Hepatocyte (in vitro differentiated cells): ENCODE measurements at regions not wholly inside any gene's neighbourhood (a gene's known extent, or its start where the extent isn't known, plus 50 kb on each side); places are given as distances from the start of the nearest gene placed in this dataset.

Experiments used
- DNase-seq: peaks from one replicate; pipeline ENCODE4 v3.0.0-alpha.2; 2016; ENCODE audit warnings: low spot score
- H2AFZ ChIP-seq: fragments of 200-600 bp; sonication (generic); 2 replicates; pipeline ENCODE4 v1.6.0; 2016; ENCODE audit warnings: antibody characterized with exemption, mild to moderate bottlenecking
- H3K27ac ChIP-seq: fragments of 200-600 bp; sonication (generic); 2 replicates; pipeline ENCODE4 v1.5.1; 2016; ENCODE audit warnings: mild to moderate bottlenecking
- H3K27me3 ChIP-seq: fragments of 200-600 bp; sonication (generic); 2 replicates; pipeline ENCODE4 v1.6.1; 2016
- H3K36me3 ChIP-seq: fragments of 200-600 bp; sonication (generic); replicated peaks from 2 replicates; pipeline ENCODE4 v1.5.1; 2016; ENCODE audit warnings: low read depth; ENCODE audit not compliant: insufficient read depth
- H3K4me1 ChIP-seq: fragments of 200-600 bp; sonication (generic); 2 replicates; pipeline ENCODE4 v1.5.1; 2016; ENCODE audit warnings: mild to moderate bottlenecking, moderate library complexity; ENCODE audit not compliant: insufficient read depth
- H3K4me2 ChIP-seq: fragments of 200-600 bp; sonication (generic); 2 replicates; pipeline ENCODE4 v1.6.0; 2016
- H3K4me3 ChIP-seq: fragments of 200-600 bp; sonication (generic); 2 replicates; pipeline ENCODE4 v1.5.1; 2016; ENCODE audit warnings: mild to moderate bottlenecking
- H3K79me2 ChIP-seq: fragments of 200-600 bp; sonication (generic); 2 replicates; pipeline ENCODE4 v1.6.0; 2017; ENCODE audit warnings: mild to moderate bottlenecking
- H3K9me2 ChIP-seq: fragments of 200-600 bp; sonication (generic); replicated peaks from 2 replicates; pipeline ENCODE4 v1.6.0; 2017; ENCODE audit warnings: mild to moderate bottlenecking; ENCODE audit not compliant: insufficient read depth
- H3K9me3 ChIP-seq: fragments of 200-600 bp; sonication (generic); 2 replicates; pipeline ENCODE4 v1.5.1; 2016; ENCODE audit warnings: low read depth, mild to moderate bottlenecking
- H4K20me1 ChIP-seq: fragments of 200-600 bp; sonication (generic); 2 replicates; pipeline ENCODE4 v1.6.0; 2016; ENCODE audit warnings: mild to moderate bottlenecking; ENCODE audit not compliant: insufficient read depth, poor library complexity, severe bottlenecking
- EZH2 ChIP-seq: fragments of 200-600 bp; sonication (generic); IDR thresholded peaks from 2 replicates; pipeline ENCODE4 v1.6.1; 2016; ENCODE audit warnings: antibody characterized with exemption, mild to moderate bottlenecking, borderline replicate concordance
- EZH2phosphoT487 ChIP-seq: fragments of 200-600 bp; sonication (generic); IDR thresholded peaks from one replicate; pipeline ENCODE4 v1.6.1; 2018; ENCODE audit warnings: antibody characterized with exemption, mild to moderate bottlenecking, low read depth, moderate library complexity; ENCODE audit not compliant: unreplicated experiment, severe bottlenecking
- WGBS: methylation state at CpG from one replicate; pipeline ENCODE4 v1.1.6; 2016; ENCODE audit warnings: low lambda C conversion rate; ENCODE audit errors: missing lambda C conversion rate; 5-methylcytosine and 5-hydroxymethylcytosine counted together
- TF ChIP-seq, protein P1 (sequence below): fragments of 200-600 bp; sonication (generic); IDR thresholded peaks from 2 replicates; pipeline ENCODE4 v1.5.1; 2016; ENCODE audit warnings: antibody characterized with exemption, mild to moderate bottlenecking; ENCODE audit not compliant: poor library complexity

DNA sequence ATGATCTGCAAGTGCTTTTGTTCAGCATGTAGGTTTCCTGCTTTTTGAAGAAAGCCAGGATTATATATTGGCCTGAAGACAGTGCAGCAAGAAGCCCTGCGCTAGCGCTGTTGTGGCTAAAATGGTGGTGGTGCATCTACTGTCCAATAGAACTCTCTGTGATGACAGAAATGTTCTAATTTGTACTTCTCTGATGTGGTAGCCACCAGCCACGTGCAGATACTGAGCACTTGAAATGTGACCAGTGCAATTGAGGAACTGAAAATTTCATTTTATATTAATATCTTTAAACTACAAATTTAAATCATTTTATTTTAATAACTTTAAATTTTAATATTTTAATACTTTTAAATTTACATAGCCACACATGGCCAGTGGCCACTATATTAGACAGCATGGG lies 73.0 kb upstream of the PAX6 start:
- 97% methylated on average over 3 of the region's 3 CpGs for WGBS
- Histone ChIP-seq H3K9me3 (no peaks in the 10 kb centered on the region), H3K9me2 (no peaks in the 10 kb centered on the region), H2AFZ (no peak overlapping the region), H4K20me1 (no peaks in the 10 kb centered on the region), H3K4me3 (no peak overlapping the region), H3K36me3 (no peaks in the 10 kb centered on the region), H3K4me2 (no peak overlapping the region), H3K27me3 (peaks cover 6% of the 10 kb centered on the region), H3K4me1 (no peaks in the 10 kb centered on the region), H3K79me2 (no peaks in the 10 kb centered on the region), H3K27ac (no peak overlapping the region)
- TF ChIP-seq, protein P1, sequence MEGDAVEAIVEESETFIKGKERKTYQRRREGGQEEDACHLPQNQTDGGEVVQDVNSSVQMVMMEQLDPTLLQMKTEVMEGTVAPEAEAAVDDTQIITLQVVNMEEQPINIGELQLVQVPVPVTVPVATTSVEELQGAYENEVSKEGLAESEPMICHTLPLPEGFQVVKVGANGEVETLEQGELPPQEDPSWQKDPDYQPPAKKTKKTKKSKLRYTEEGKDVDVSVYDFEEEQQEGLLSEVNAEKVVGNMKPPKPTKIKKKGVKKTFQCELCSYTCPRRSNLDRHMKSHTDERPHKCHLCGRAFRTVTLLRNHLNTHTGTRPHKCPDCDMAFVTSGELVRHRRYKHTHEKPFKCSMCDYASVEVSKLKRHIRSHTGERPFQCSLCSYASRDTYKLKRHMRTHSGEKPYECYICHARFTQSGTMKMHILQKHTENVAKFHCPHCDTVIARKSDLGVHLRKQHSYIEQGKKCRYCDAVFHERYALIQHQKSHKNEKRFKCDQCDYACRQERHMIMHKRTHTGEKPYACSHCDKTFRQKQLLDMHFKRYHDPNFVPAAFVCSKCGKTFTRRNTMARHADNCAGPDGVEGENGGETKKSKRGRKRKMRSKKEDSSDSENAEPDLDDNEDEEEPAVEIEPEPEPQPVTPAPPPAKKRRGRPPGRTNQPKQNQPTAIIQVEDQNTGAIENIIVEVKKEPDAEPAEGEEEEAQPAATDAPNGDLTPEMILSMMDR, result no peak
- DNase-seq, result no peak

DNA sequence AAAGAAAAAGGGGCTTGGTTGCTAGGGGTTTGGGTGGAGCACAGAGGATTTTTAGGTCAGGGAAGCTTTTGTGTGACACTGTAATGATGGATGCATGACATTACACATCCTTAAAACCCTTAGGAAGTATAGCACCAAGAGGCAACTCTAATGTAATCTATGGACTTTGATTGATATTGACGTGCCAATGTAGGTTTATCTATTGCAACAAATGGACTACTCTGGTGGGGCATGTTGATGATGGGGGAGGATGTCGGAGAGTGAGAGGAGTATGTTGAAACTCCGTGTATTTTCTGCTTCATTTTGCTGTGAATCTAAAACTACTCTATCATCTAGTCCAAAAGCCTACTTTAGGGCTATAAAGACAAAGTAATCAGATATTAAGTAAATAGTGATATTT lies 72.3 kb upstream of the PAX6 start:
- Histone ChIP-seq H3K4me1 (no peaks in the 10 kb centered on the region), H3K79me2 (no peaks in the 10 kb centered on the region), H2AFZ (no peak overlapping the region), H3K27me3 (peaks cover 6% of the 10 kb centered on the region), H3K36me3 (no peaks in the 10 kb centered on the region), H3K9me2 (no peaks in the 10 kb centered on the region), H3K9me3 (no peaks in the 10 kb centered on the region), H3K4me2 (no peak overlapping the region), H3K27ac (no peak overlapping the region), H4K20me1 (no peaks in the 10 kb centered on the region), H3K4me3 (no peak overlapping the region)
- 79% methylated on average over 3 of the region's 3 CpGs for WGBS
- no peak for DNase-seq
- no peak for TF ChIP-seq EZH2phosphoT487
- TF ChIP-seq, protein P1, result no peak
- no peak for TF ChIP-seq EZH2

DNA sequence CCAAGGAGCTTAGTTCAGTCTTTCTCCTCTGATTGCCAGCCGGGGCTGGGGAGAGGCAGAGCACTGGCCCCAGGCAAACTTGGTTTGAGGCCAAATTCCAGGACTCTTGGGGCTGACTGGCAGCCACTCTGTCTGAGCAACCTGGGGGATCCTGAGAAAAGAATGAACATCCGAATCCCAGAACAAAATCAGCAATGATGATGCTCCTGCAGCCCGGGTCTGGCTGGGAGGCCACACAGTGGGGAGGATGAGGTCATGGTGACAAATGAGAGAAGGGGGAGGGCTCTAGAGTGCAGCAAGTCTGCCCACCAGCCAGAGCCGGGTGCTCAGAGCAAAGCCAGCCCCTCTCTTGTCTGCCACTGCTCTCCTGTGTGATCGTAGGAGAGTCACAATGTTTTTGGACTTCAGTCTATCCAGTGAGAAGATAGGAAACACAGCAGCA lies 71.8 kb upstream of the PAX6 start:
- Histone ChIP-seq H3K4me3 (no peak overlapping the region), H4K20me1 (no peaks in the 10 kb centered on the region), H3K9me2 (no peaks in the 10 kb centered on the region), H3K27me3 (peaks cover 6% of the 10 kb centered on the region), H3K27ac (no peak overlapping the region), H3K36me3 (no peaks in the 10 kb centered on the region), H3K4me1 (no peaks in the 10 kb centered on the region), H3K4me2 (no peak overlapping the region), H3K9me3 (no peaks in the 10 kb centered on the region), H2AFZ (no peak overlapping the region), H3K79me2 (no peaks in the 10 kb centered on the region)
- WGBS, result 16% methylated on average over 5 of the region's 5 CpGs
- TF ChIP-seq, protein P1, result no peak
- TF ChIP-seq EZH2, result no peak
- TF ChIP-seq EZH2phosphoT487, result no peak
- no peak for DNase-seq

DNA sequence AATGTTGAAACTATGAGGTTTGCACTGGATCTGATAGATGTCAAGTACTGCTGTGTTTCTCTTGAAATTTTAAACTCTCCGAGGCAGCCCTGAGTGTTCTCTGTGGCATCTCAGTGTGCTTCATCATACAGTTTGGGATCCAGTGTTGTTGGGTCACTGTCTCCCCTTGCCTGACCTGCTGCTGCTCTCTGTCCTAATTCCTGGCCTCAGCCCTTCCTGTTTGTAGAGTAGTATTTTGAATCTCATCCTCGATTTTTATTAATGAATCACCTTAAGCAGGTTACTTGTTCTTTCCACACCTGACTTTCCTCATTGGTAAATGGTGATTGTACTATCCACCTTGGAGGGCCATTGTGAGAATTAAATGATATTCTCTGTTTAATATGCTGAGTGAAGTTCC lies 70.7 kb upstream of the PAX6 start:
- no peak for DNase-seq

More for the DNA sequence above, 70.7 kb upstream of the PAX6 start:
- no peak overlapping the region for H3K27ac ChIP-seq
- H3K27me3 ChIP-seq, result peaks cover 6% of the 10 kb centered on the region
- no peaks in the 10 kb centered on the region for H4K20me1 ChIP-seq
- no peaks in the 10 kb centered on the region for H3K4me1 ChIP-seq
- no peaks in the 10 kb centered on the region for H3K9me2 ChIP-seq
- TF ChIP-seq, protein P1, result no peak
- TF ChIP-seq EZH2phosphoT487, result no peak
- TF ChIP-seq EZH2, result no peak
- no peak overlapping the region for H3K4me3 ChIP-seq
- H3K79me2 ChIP-seq, result no peaks in the 10 kb centered on the region
- no peaks in the 10 kb centered on the region for H3K9me3 ChIP-seq
- H2AFZ ChIP-seq, result no peak overlapping the region
- H3K36me3 ChIP-seq, result no peaks in the 10 kb centered on the region
- WGBS, result 82% methylated on average over 2 of the region's 2 CpGs
- H3K4me2 ChIP-seq, result no peak overlapping the region
